Islet of Langerhans (tissue), 1 donor: ENCODE measurements at regions not wholly inside any gene's neighbourhood (a gene's known extent, or its start where the extent isn't known, plus 50 kb on each side); places are given as distances from the start of the nearest gene placed in this dataset.

Source experiments
- FAIRE-seq: peaks from one replicate; lab custom pipeline; 2011; peaks lifted over from hg19 to GRCh38; lab: Jason Lieb, UNC

DNA sequence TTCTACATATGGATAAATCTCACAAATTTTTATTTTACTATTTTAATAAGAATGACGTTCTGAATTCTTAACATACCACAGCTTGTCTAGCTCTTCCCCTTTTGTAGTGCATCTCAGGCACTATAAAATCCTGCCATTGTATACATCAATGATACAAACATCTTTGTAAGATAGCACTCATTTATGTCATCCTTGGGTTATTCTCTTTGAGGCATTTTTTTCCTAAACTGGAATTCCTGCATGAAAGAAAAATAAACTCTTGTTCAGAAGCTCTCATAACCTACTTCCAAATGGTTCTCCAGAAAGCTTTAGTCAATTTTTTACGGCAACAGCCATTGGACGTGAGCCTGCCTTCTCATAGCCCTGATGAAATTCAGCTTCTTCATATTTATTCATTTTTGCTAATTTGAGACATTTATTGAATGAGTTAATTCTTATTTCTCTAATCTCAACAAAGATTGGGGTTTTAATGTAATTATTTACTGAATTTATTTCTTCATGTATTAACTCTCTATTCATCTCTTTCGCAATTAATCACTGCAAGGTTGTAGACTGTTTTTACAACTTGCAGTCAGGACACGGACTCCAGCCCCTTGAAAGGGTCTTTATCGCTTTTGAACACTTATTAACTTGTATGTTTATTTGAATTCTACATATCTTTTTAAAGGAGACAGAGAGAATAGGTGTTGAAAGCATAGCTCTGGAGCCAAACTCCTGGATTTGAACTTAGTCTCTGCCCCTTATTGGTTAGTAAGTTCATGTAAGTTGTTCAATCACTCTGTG is 57.6 kb upstream of the PARD3B start:
- FAIRE-seq, result no peak

- no peak for FAIRE-seq
Observed at GRCh38 chr2:204491528-204491927, 53.7 kb upstream of the PARD3B start.

DNA sequence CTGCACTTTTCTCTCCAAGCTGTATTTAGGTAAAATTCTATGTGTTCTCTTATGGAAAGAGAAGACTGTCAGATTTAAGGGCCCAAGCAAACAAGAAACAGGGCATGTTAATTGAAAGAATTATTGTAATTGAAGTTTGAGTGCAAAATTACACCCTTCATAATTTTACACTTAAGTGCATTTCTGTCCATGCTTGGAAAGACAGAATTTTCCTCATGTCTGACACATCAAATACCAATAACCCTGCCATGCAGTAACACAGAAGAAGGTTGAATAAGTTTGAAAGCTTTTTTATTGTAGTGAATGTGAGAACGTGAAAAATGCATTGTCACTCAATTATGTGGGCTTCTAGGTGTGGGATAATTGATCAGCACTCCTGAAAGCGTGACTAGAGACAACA is 52.9 kb upstream of the PARD3B start:
- FAIRE-seq, result no peak

- FAIRE-seq, result no peak
Observed at GRCh38 chr2:204494681-204495080, 50.6 kb upstream of the PARD3B start.

DNA sequence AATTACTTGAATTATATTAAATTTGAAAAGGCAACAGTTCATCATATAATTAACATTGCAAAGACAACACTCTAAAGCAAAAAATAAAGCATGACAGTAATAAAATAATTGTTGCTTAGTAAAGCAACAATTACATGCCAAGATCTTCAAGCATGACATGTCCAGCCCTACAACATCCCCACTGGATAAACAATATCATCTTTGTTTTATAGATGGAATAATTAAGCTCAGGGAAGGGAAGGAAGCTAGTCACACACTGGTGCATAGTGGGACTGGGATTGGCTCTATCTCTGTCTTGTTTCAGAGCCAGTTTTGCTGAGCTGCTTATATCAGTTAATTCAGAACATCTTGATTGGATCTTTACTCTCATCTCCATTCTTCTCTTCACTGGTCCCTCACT is 49.9 kb upstream of the PARD3B start:
- no peak for FAIRE-seq
